Anterior cingulate cortex (tissue), 58 donors: ENCODE measurements at regions not wholly inside any gene's neighbourhood (a gene's known extent, or its start where the extent isn't known, plus 50 kb on each side); places are given as distances from the start of the nearest gene placed in this dataset.

ENCODE experiments used
- DNase-seq, 58 donors: peaks; one replicate each; lab custom pipeline; 2025; lab: John Stamatoyannopoulos, UW

DNA sequence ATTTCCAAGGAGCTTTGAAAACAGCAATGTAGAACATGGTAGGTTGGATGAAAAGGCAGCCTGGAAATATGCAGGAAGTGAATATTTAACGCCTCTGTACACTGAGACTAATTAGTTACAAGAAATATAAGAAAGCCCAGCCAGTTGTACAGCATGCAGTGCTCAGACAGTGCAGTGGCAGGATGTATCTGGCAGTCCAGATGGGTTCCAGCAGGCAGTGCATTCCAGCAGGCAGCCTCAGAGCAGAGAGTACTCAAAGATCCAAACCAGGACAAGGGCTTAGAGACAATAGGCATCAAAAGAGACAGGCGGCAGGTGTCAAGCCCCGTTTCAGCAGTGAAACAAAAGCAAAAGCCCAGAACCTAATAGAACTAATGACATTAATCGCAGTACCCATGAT, 2776.3 kb downstream of the PCDH9 start:
- DNase-seq, result no peak

DNA sequence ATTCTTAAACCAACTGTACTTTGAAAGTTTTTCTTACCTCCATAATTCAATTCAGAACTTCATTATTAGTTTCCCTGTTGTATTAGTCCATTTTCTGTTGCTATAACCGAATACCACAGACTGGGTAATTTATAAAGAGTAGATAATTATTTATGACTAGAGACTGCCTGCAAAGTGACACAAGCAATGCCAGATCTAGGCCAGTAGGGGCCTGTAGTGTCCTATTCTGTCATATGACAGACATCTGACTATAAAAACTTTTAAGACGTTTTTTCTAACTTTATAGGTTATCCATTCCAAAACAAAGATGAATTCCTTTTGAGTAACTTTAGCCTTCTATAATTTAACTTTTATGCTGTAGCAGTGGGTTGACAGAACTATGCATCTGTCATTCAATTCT, 2783.8 kb downstream of the PCDH9 start:
- DNase-seq, result no peak

DNA sequence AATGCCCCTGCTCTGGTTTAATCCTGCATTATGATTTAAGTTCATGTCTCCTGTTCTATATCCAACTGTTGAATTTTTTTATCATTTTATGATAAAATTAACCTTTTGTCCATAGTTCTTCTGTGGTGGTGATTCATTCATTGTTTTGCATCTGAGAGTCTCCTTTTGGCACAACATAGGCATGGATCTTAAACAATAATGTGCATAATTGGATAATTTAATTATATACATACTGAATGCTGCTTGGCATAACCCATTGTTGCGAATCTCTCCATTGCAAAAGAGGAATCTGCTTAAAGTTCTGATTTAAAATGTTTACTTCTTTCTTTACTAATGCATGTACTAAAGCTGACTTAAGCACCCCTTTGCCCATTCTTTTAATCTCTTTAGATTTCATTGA, 2788.4 kb downstream of the PCDH9 start:
- DNase-seq, result no peak

- DNase-seq, result peak in 3 of 58 donors; percentile 4 to 11 (median 6)
Measured at GRCh38 chr13:64438084-64438483, 2792.1 kb downstream of the PCDH9 start.

GRCh38 chr13:64429691-64430090, 2800.4 kb downstream of the PCDH9 start:
- DNase-seq, result no peak

DNA sequence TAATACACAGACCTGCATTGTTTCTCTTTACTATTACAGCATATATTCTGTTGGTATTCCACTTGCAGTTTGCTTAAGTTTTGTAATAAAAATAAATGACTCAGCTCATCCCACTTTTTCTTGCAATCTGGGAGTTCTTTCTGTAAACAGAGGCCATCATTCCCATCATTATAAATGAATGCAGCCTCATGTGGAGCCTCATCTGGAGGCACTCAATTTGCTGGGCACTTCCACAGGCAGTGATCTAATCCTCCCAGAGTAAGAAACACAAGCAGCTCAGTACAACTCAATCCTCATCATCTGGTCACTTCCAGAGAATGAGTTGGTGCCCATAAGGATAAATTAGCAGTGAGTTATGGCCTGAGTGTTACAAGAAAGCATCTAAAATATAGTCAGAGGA, 2801.9 kb downstream of the PCDH9 start:
- no peak for DNase-seq

DNA sequence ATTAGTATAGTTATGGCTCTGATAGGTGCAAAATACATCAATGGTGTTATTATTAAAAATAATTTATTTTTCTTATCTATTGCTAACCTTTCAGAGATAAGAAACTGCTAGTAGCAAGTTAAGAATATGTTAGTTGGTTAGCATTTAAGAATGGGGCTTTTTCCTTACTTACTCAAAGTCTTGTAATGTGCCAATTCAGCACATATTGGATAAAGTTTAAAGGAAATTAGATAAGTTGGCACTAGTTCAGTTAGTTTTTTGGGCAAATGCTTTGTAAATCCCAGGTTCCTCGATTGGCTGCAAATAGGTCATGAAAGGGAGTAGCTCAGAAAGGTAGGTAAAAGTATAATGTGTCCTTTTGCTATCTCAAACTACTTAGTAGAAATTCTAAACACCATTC, 2806.7 kb downstream of the PCDH9 start:
- no peak for DNase-seq

DNA sequence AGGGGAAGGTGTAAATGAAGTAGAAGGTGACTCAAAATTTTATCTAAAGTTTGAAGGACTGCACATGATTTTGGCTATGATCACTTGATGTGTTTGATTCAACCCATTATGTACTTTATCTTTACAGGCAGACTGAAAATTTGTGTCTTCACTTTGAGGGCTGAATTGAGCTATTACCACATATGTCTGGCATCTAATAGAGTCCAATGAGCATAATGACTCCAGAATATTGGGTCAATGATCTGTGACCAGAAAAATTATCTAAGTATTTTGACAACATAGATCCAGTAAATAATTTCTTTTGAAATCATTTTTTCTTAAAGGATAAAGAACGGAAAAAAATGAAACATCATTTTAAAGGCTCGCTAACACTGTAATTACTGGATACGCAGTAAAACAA, 2810.0 kb downstream of the PCDH9 start:
- DNase-seq, result no peak

- DNase-seq, result no peak
Measured at GRCh38 chr13:64417581-64417980, 2812.6 kb downstream of the PCDH9 start.

DNA sequence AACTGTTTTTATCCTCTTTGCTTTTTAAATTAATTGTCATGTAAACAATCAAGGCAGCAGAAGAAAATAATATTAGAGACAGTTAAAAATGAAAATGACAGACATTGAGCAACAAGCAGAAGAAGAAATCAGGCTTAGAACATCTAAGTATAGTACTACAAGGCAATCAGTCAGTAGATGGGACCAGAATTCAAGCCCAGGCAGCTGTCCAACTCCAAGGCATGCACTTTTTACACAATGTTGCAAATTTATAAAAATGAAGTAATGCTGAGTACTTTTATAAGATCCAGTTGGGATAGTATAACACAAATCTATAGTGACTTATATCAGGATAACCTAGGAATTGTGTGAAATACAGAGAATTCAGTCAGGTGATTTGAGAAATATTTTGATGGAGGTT, 2815.8 kb downstream of the PCDH9 start:
- no peak for DNase-seq

- DNase-seq, result no peak
Measured at GRCh38 chr13:64413529-64413928, 2816.6 kb downstream of the PCDH9 start.

DNA sequence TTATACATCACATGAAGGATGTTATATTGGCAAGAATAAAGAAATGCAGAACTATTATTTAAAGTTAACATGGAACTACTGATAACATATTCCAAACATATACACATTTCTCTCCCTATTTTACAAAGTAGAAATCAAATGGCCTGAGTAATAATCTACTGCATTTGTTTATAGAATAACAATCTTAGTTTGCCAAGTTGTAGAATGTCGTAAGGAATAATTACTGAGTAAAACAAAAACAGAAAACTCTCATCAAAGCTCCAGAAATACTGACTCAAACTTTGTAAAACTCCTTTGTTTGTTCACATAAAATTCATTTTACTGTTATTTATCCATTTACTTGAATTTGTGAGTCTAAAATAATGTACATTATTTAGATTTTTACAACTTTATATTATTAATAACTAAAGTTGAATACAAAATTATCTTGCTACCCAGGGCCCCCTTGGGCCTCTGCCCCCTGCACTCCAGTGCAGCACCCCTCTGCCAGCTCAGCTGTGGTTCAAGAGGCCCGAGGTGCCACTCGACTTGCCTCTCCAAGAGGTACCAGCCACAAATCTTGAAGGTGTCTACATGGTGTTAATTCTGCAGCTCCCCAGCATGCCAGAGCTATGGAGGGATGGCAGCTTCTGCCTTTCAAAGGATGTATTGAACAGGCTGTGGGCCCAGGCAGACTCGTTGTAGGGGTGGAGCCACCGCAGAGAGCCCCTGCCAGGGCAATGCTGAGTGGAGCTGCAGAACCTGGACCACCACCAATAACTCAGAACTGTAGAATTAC, 2819.7 kb downstream of the PCDH9 start:
- DNase-seq, result no peak

DNA sequence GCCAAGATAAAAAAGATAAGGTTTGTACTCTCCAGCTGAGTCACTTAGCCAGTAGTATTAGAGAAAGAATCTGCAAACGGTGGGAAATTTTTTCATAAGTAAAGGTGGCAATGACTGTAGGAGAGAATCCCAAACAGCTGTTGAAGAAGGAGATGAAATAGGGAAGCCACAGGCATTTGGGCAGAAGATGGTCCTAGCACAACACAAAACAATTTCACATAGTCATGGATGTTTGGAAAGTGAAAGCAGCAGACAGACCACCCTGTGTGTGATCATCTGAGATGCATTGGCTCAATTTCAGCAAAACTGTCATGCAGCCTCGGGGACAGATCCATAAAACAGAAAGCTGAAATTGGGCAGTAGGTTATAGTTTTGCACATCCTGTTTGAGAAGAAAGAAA, 2832.4 kb downstream of the PCDH9 start:
- DNase-seq, result no peak

DNA sequence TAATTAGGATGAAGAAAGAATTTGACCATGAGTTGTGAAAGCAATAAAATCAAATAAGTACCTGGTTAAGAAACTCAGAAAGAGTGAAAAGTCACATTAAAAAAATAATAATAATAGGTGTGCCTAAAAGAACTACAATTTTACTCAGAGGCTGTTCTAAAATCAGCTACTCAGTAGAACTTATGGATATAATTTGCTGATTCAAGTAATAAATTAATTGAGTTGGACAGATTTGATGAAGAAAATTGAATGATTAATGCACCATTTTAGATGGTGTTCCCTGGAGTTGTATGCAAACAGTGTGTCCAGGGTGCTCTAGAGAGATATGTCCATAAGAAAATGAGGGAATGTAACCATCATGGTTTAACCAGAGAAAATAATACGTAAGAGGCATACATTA, 2852.5 kb downstream of the PCDH9 start:
- no peak for DNase-seq

DNA sequence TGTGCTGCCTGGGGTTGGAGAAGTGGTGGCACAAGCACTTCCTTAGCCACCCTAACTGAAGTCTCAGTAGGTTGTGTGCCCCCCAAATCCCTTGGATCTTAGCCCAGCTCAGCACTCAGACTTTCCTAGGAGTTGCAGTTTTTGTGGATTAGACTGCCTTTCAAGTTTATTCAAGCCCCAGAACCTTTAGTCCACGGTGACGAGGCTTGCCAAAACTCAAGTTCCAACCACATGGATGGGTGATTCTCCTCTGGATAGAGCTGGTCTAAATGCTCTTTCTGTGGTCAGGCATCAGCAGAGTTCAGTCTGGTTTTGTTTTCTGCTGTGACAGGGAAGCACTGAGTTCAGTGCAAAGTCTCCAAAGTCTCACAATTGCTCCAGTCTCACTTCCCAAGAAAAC, 2858.7 kb downstream of the PCDH9 start:
- DNase-seq, result no peak

- no peak for DNase-seq
Measured at GRCh38 chr13:64371045-64371444, 2859.1 kb downstream of the PCDH9 start.

DNA sequence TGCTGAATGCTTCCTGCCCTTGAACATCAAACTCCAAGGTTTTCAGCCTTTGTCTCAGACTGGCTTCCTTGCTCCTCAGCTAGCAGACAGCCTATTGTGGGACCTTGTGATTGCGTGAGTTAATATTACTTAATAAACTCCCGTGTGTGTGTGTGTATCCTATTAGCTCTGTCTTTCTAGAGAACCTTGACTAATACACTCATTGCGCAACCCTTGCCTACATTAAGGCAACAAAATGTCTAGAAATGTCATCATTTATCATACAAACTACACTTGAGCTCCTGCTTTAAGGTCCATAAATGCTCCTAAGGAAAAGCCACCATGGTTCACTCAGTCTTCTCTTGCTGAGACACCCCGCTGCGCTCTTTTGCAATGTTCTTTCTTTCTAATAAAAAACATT, 2861.0 kb downstream of the PCDH9 start:
- DNase-seq, result no peak

- no peak for DNase-seq
Measured at GRCh38 chr13:64362564-64362963, 2867.6 kb downstream of the PCDH9 start.

DNA sequence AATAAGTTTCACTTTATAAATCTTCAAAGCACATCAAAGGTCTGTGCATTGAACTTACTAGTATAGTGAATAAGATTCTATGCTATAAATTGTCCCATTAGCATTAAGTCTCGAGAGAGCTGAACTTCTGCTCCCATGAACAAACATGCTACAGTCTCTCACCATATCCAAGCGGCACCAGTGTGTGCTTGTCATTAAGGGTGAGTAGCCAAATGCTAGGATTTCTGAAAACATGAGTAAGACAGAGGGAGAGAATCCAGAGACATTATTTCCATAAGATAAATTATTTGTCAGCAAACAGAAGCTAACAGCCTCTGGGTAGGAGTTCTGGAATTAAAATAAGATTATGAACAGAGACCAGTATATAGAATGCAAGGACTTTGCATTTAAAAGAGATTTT, 2882.5 kb downstream of the PCDH9 start:
- DNase-seq, result no peak

DNA sequence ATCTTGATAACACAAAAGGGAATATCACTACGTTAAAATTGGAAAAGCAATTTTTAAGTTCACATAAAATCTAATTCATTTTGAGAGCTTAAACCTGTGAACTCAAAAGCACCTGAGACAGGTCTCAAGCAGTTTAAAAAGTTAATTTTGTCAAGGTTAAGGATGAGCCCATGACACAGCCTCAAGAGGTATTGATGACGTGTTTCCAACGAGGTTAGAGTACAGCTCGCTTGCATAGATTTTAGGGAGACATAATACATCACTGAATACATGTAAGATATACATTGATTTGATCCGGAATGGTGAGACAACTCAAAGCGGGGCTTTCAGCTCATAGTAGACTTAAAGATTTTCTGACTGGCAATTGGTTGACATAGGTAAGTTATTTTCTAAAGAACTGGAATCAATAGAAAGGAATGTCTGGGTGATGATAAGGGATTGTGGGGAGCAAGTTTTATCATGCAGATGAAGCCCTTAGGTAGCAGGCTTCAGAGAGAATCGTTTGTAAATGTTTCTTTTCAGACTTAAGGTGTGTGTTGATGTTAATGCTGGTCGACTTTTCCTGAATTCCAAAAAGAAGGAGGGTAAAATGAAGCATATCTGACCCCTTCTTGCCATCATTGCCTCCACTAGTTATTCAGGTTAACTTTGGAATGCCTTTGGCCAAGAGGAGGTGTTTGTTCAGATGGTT, 2890.6 kb downstream of the PCDH9 start:
- no peak for DNase-seq

- no peak for DNase-seq
Measured at GRCh38 chr13:64338671-64339070, 2891.5 kb downstream of the PCDH9 start.

DNA sequence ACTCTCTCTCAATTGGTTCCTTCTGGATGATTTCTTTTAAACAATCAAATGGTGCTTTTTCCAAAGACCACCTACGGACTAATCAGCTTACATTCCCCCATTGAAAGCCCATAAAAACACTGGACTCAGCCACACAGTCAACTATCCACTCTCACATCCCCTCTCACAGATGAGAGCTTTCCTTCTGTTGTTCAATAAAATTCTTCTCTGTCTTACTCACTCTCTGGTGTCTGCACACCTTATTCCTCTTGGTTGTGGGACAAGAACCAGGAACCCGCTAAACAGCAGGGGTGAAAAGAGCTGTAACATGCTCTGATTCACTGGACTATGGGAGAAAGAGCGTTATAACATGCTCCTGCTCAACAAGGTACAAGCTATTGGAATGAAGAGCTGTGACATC, 2896.2 kb downstream of the PCDH9 start:
- DNase-seq, result no peak
